ENCODE measurements at regions not wholly inside any gene's neighbourhood (a gene's known extent, or its start where the extent isn't known, plus 50 kb on each side); places are given as distances from the start of the nearest gene placed in this dataset.

DNA sequence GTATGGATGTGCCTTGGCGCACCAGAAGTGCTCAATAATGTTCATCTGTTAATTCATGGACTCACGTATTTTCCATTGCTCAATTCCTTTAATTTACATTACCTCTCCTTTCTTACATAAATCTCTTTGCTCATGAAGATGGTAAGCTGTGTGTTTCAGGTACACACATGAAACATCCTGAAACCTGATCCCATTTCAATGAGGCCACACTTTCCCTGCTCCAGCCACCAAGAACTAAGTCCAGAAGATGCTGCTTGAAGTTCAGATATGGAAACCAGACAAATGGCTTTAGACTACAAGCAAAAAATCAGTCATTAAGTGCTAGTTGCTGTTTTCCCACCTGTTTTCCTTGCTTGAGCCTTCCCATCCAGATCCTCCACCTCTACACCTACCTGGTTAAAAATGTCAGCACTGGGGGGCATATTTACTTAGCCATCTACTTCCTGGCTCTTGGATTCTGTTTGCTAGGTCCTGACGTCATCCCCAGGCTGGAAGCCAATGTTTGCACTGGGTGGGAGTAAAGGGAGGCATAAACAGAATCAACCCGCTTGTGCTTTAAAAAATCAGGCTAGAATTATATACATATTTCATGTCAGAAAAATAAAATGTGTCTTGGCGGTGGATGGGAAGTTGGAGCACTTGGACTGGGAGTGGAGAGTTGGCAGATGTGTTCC is 309.7 kb downstream of the OSR1 start:
- TF ChIP-seq NFIC (IDR thresholded peaks at IDR 0.05): no peak
- no peak for TF ChIP-seq RAD21 (IDR thresholded peaks at IDR 0.05; ENCODE audit: low read depth)
- TF ChIP-seq, protein P1, sequence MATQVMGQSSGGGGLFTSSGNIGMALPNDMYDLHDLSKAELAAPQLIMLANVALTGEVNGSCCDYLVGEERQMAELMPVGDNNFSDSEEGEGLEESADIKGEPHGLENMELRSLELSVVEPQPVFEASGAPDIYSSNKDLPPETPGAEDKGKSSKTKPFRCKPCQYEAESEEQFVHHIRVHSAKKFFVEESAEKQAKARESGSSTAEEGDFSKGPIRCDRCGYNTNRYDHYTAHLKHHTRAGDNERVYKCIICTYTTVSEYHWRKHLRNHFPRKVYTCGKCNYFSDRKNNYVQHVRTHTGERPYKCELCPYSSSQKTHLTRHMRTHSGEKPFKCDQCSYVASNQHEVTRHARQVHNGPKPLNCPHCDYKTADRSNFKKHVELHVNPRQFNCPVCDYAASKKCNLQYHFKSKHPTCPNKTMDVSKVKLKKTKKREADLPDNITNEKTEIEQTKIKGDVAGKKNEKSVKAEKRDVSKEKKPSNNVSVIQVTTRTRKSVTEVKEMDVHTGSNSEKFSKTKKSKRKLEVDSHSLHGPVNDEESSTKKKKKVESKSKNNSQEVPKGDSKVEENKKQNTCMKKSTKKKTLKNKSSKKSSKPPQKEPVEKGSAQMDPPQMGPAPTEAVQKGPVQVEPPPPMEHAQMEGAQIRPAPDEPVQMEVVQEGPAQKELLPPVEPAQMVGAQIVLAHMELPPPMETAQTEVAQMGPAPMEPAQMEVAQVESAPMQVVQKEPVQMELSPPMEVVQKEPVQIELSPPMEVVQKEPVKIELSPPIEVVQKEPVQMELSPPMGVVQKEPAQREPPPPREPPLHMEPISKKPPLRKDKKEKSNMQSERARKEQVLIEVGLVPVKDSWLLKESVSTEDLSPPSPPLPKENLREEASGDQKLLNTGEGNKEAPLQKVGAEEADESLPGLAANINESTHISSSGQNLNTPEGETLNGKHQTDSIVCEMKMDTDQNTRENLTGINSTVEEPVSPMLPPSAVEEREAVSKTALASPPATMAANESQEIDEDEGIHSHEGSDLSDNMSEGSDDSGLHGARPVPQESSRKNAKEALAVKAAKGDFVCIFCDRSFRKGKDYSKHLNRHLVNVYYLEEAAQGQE (IDR thresholded peaks at IDR 0.05; ENCODE audit: low read depth): no peak

DNA sequence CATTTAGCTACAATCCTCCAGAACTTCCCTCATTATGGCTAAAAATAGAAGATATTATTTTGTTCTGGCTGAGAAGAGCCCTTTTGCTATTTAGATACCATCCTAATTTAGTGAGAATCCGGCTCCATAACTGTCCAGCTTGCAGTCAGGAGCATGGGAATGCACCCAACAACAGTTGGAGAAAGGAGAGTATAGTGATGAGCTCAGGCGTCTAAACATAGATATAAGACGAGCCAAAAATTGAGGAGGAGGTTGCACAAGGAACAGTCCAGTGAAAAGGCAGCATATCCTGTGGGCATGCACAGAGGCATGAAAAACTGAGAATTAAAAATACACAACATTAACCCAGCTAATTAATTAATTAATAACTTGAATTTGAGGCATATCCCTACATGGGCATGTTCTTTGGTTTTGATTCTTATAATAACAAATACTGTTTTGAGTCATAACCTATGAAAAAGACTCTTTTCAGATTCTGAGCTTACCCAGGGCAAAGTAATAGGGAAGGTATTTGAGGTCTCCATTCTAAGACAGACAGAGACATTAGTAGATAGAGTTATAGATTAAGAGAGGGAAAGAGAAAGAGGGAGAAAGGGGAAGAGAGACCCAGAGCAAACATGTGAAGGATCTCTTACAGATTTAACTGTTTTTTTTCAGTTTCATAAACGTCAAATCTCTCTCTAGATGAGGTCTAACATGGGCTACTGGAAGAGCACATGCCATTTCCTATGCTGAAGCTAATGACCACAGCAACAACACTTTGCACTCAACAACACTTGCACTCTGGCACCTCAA is 311.2 kb downstream of the OSR1 start:
- TF ChIP-seq NFIC (IDR thresholded peaks at IDR 0.05): no peak
- TF ChIP-seq YY1 (IDR thresholded peaks at IDR 0.05; ENCODE audit: low read depth): no peak
- TF ChIP-seq, protein P2, sequence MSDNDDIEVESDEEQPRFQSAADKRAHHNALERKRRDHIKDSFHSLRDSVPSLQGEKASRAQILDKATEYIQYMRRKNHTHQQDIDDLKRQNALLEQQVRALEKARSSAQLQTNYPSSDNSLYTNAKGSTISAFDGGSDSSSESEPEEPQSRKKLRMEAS (IDR thresholded peaks at IDR 0.05): no peak
- TF ChIP-seq, protein P3, sequence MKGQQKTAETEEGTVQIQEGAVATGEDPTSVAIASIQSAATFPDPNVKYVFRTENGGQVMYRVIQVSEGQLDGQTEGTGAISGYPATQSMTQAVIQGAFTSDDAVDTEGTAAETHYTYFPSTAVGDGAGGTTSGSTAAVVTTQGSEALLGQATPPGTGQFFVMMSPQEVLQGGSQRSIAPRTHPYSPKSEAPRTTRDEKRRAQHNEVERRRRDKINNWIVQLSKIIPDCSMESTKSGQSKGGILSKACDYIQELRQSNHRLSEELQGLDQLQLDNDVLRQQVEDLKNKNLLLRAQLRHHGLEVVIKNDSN (IDR thresholded peaks at IDR 0.05): no peak
- no peak for TF ChIP-seq TAF1 (IDR thresholded peaks at IDR 0.05; ENCODE audit: low read depth)

DNA sequence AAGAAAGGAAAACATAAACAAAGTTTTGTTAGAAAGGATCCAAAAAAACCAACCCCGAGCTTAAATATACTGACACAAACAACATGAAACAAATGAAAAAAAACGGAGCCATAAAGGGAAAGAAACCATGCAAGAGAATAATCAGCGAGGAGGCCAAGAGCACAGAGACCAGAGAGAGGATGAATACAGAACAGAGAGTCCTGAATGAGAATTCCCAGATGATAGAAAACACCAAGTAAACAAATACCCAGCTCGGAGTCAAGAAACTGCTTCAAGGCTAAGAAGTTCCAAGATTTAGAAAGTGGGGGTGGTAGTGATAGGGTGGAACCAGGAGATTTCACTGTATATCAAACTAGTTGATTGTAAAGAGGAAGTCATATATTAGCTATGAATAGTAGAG is 313.3 kb downstream of the OSR1 start:
- TF ChIP-seq, protein P2 (IDR thresholded peaks at IDR 0.05): no peak
- TF ChIP-seq FOXM1 (IDR thresholded peaks at IDR 0.05; ENCODE audit: borderline replicate concordance, low read depth) (no peak), NFIC (IDR thresholded peaks at IDR 0.05) (no peak), EGR1 (IDR thresholded peaks at IDR 0.05) (no peak), CREB1 (IDR thresholded peaks at IDR 0.05; ENCODE audit: low read depth) (no peak), CEBPB (IDR thresholded peaks at IDR 0.05) (no peak), RAD21 (IDR thresholded peaks at IDR 0.05; ENCODE audit: low read depth) (no peak), YY1 (IDR thresholded peaks at IDR 0.05; ENCODE audit: low read depth) (no peak), ZBTB7A (IDR thresholded peaks at IDR 0.05; ENCODE audit: low read depth) (no peak), TAF1 (IDR thresholded peaks at IDR 0.05; ENCODE audit: low read depth) (no peak), TCF12 (IDR thresholded peaks at IDR 0.05; ENCODE audit: low read depth) (no peak)
- TF ChIP-seq, protein P3 (IDR thresholded peaks at IDR 0.05): no peak

DNA sequence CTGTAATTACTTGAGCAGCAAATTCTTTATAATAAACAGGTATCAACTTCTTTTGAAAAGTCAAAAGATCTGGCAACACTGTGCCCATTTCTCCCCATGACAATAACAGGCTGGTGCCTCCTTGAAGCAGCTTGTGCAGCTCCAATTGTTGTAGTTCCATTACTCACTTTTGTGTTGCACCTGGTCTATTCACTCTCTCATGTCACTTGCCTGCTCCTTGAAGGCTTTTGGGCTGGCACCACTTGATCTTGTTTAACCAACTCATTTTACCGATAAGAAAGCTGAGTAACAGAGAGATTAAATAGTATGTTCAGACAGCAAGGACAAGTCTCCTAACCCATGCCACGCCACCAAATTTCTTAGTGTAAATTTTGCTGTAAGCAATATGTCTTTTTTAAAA is 314.5 kb downstream of the OSR1 start:
- TF ChIP-seq, protein P1 (IDR thresholded peaks at IDR 0.05; ENCODE audit: low read depth): no peak
- TF ChIP-seq RAD21 (IDR thresholded peaks at IDR 0.05; ENCODE audit: low read depth): no peak
- no peak for TF ChIP-seq YY1 (IDR thresholded peaks at IDR 0.05; ENCODE audit: low read depth)
- TF ChIP-seq, protein P3 (IDR thresholded peaks at IDR 0.05): no peak
- no peak for TF ChIP-seq TCF12 (IDR thresholded peaks at IDR 0.05; ENCODE audit: low read depth)
- no peak for TF ChIP-seq ZBTB7A (IDR thresholded peaks at IDR 0.05; ENCODE audit: low read depth)
- TF ChIP-seq CREB1 (IDR thresholded peaks at IDR 0.05; ENCODE audit: low read depth): no peak
- TF ChIP-seq, protein P2 (IDR thresholded peaks at IDR 0.05): no peak
- TF ChIP-seq CEBPB (IDR thresholded peaks at IDR 0.05): no peak
- TF ChIP-seq NFIC (IDR thresholded peaks at IDR 0.05): no peak
- TF ChIP-seq TAF1 (IDR thresholded peaks at IDR 0.05; ENCODE audit: low read depth): no peak
- no peak for TF ChIP-seq TEAD4 (IDR thresholded peaks at IDR 0.05)
- no peak for TF ChIP-seq FOXM1 (IDR thresholded peaks at IDR 0.05; ENCODE audit: borderline replicate concordance, low read depth)
- no peak for TF ChIP-seq EP300 (IDR thresholded peaks at IDR 0.05; ENCODE audit: borderline replicate concordance)
- TF ChIP-seq EGR1 (IDR thresholded peaks at IDR 0.05): no peak

DNA sequence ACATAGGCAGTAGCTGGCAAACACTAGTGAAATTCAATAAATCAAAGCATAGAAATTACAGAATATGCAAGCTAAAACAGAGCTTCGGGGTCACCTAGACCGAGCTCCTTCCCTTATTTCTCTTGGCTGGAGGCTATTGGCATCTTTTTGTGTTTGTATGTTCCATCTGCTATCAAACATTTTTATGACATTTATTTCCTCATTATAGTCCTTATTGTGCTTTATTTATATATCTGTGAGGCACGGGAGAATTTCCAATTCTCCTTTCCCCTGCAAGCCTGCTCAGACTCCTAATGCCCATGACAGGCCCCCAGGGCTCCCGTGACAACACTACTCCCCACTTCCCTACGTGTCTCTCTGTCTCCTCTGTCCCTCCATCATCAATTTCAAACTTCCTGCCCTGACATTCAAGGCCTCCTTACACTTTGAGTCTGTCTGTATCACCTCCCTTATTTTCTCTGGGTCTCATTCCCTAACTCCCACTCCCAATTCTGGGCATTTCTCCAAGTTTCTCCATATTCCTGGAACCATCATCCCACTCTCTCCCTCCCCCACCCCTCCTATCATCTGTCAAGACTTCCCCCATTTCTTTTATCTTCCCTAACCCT is 316.9 kb downstream of the OSR1 start:
- TF ChIP-seq TCF12 (IDR thresholded peaks at IDR 0.05; ENCODE audit: low read depth): no peak
- no peak for TF ChIP-seq CEBPB (IDR thresholded peaks at IDR 0.05)
- no peak for TF ChIP-seq RAD21 (IDR thresholded peaks at IDR 0.05; ENCODE audit: low read depth)
